Testis (tissue), 2 donors: ENCODE measurements at regions not wholly inside any gene's neighbourhood (a gene's known extent, or its start where the extent isn't known, plus 50 kb on each side); places are given as distances from the start of the nearest gene placed in this dataset.

Experiments
- DNase-seq: peaks from one replicate; pipeline ENCODE4 v3.0.0-alpha.2; 2019
- H3K27ac ChIP-seq, 2 donors: fragments of 200-600 bp; sonication (generic); one replicate each; pipeline ENCODE4 v1.5.1; 2019
- H3K27me3 ChIP-seq: fragments of 200-600 bp; sonication (generic); one replicate; pipeline ENCODE4 v1.5.1; 2019
- H3K36me3 ChIP-seq: fragments of 200-600 bp; sonication (generic); one replicate; pipeline ENCODE4 v1.5.1; 2017; ENCODE audit warnings: low read depth; ENCODE audit errors: missing control alignments
- H3K4me1 ChIP-seq: fragments of 200-600 bp; sonication (generic); one replicate; pipeline ENCODE4 v1.5.1; 2019
- H3K4me3 ChIP-seq, 2 donors: fragments of 200-600 bp; sonication (generic); one replicate each; pipeline ENCODE4 v1.5.1; 2017 to 2019
- H3K9me3 ChIP-seq: fragments of 200-600 bp; sonication (generic); one replicate; pipeline ENCODE4 v1.5.1; 2017
- CTCF ChIP-seq, 3 experiments: fragments of 450-650 bp in 2 of 3; fragments of 200-600 bp in 1 of 3; sonication (generic) in 1 of 3; IDR thresholded peaks; one replicate each; pipeline ENCODE4 v1.5.1; 2016 to 2019; ENCODE audit warnings: antibody characterized with exemption in 3 of 3, mild to moderate bottlenecking in 2 of 3, moderate library complexity in 1 of 3
- POLR2A ChIP-seq: fragments of 450-650 bp; IDR thresholded peaks from one replicate; pipeline ENCODE4 v1.6.1; 2017; ENCODE audit warnings: antibody characterized with exemption, mild to moderate bottlenecking, moderate library complexity
- WGBS, 2 donors: methylation state at CpG; one replicate each; pipeline ENCODE4 v1.1.5; 2018; 5-methylcytosine and 5-hydroxymethylcytosine counted together
- intact Hi-C: fragments of 100-400 bp; cut with DNase I; formaldehyde crosslinking; loops from one replicate; pipeline ENCODE4 v1.15.1; 2023; ENCODE audit warnings: low total_unique reads

GRCh38 chr1:227388214-227389168 lies 70.2 kb upstream of the CDC42BPA start:
- H3K4me1 ChIP-seq = no peaks in the 10 kb centered on the region
- H3K27ac ChIP-seq = no peak overlapping the region
- H3K36me3 ChIP-seq = no peaks in the 10 kb centered on the region
- no peaks in the 10 kb centered on the region for H3K27me3 ChIP-seq
- TF ChIP-seq CTCF (IDR thresholded peaks at IDR 0.05) = no peak
- TF ChIP-seq POLR2A = no peak
- no peak for DNase-seq
- H3K4me3 ChIP-seq = no peak overlapping the region
- intact Hi-C loops = no loop called here
- 54 to 81% methylated on average over 4 of the region's 4 CpGs for WGBS, 2 donors
- no peaks in the 10 kb centered on the region for H3K9me3 ChIP-seq

- H3K4me3 ChIP-seq = no peak overlapping the region
- no peak for DNase-seq
- H3K9me3 ChIP-seq = no peaks in the 10 kb centered on the region
- WGBS, 2 donors = 94 to 98% methylated on average over 6 of the region's 6 CpGs
- H3K27ac ChIP-seq = no peak overlapping the region
- intact Hi-C loops = no loop called here
- H3K36me3 ChIP-seq = no peaks in the 10 kb centered on the region
- no peak for TF ChIP-seq CTCF (IDR thresholded peaks at IDR 0.05)
- no peak for TF ChIP-seq POLR2A
- no peaks in the 10 kb centered on the region for H3K27me3 ChIP-seq
- H3K4me1 ChIP-seq = no peaks in the 10 kb centered on the region
Measured at GRCh38 chr1:227379555-227379892, 61.2 kb upstream of the CDC42BPA start.

GRCh38 chr1:227378871-227379554 lies 60.7 kb upstream of the CDC42BPA start:
- no peaks in the 10 kb centered on the region for H3K27me3 ChIP-seq
- H3K9me3 ChIP-seq = no peaks in the 10 kb centered on the region
- WGBS, 2 donors = 84 to 86% methylated on average over 4 of the region's 4 CpGs
- no peak for TF ChIP-seq CTCF (IDR thresholded peaks at IDR 0.05)
- TF ChIP-seq POLR2A = no peak
- no peak for DNase-seq
- no peaks in the 10 kb centered on the region for H3K36me3 ChIP-seq
- H3K4me1 ChIP-seq = no peaks in the 10 kb centered on the region
- H3K4me3 ChIP-seq = no peak overlapping the region
- intact Hi-C loops = no loop called here
- no peak overlapping the region for H3K27ac ChIP-seq

- Histone ChIP-seq H3K9me3 (no peaks in the 10 kb centered on the region), H3K4me3 (no peak overlapping the region), H3K27ac (no peak overlapping the region), H3K4me1 (no peaks in the 10 kb centered on the region), H3K36me3 (no peaks in the 10 kb centered on the region), H3K27me3 (no peaks in the 10 kb centered on the region)
- no peak for DNase-seq
- 47 to 51% methylated on average over 2 of the region's 2 CpGs for WGBS, 2 donors
- intact Hi-C loops = no loop called here
- TF ChIP-seq CTCF (IDR thresholded peaks at IDR 0.05) (no peak), POLR2A (no peak)
Measured at GRCh38 chr1:227378181-227378580, 59.9 kb upstream of the CDC42BPA start.
